Embryonic facial prominence (tissue), 1 donor: ENCODE measurements at regions not wholly inside any gene's neighbourhood (a gene's known extent, or its start where the extent isn't known, plus 50 kb on each side); places are given as distances from the start of the nearest gene placed in this dataset.
"Not testable (repeated sequence)": the region's sequence is repeated elsewhere in the genome, so short reads cannot be mapped to it uniquely, and the experiment has no call there.

ENCODE experiments used
- DNase-seq: peaks from one replicate; pipeline ENCODE4 v3.0.0-alpha.2; 2016; ENCODE audit errors: extremely low spot score

DNA sequence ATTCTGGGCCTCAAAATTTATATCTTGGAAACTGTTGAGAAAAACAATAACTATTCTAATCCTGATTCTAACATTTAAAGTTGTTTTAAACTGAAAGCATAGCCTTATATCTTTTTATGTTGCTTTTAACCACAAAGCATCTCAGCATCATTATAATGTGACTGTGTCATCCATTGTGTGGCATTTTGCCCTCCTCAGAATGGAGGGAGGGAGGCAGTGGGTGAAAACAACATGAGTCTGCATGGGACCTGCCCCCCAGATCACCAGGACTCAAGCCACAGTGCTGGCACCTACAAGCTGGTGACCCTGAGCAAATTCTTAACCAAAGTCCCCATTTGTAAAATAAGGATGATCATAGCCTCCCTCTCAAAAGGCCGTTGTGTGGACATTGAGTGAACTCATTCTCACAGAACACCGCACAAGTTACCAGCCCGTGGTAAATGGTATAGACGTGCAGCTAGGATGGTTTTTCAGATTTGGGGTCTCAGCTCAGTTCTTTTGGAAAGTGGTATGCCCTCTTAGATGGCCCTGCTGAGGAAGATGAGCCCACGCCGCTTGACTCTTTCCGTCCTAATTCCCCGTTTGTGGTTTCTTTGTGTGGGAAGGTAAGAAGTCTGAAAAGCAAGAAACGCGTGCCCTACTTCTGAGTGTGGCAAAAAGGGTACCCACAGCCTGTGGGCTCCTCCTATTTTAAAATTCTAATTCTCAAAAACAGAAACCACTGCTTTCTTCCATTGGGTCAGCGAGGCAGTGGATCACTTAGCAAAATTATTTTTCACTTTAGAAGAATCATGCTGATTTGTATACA, 305.0 kb upstream of the ID2 start:
- DNase-seq: no peak

GRCh38 chr2:8378016-8378810, 303.6 kb upstream of the ID2 start:
- DNase-seq: no peak

DNA sequence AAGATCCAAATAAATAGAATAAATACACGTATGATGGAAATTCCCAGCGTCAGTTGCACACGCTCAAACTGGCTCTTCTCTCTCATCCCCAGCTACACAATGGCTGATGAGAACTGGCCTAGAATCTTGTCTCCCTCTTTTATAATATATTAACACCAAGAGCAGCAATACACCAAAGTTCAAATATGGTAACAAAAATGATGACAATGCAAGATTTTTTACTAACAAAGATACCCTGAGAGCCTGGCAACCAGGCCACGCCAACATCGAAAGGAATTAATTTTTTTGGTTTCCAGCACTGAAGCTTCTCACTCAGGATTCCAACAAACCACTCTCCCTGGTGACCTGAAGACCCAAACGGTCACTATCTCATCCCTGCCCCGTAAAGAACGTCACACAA, 302.7 kb upstream of the ID2 start:
- no peak for DNase-seq

DNA sequence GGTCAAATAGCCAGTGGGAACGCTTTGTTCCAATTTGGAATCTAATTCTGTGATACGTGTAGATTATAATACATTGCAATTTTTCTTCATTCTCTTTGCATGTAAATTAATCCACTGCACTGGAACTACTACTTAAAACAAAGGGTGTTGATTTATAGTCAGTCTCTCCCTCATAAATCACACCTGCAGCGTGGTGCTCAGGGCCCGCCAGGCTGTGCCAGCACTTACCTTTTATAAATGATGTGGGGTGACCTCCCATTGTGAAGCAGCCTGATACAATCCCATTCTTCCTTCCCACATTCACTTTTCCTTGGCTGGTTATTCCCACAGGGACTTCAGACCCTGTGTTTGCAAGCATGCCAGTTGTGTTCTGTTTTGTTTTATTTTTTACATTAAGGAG, 302.3 kb upstream of the ID2 start:
- no peak for DNase-seq

DNA sequence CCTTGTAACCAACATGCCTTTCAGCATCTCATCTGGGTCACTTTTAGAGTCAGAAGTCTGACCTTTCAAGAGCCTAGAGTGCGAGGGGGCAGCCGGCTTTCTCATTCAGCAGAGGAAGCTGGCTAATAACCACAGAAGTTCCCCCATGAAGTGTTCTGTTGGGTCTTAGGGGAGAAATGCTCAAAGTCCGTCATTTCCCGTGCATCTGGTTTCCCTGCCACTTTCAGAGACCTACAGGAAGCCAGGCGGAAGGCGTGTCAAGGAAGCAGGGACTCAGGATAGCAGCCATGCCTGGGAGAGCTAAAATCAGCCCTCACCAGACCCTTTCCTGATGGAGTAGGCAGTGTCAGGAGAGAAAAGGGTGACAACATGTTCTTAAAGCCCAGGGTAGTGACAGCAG, 301.8 kb upstream of the ID2 start:
- no peak for DNase-seq

- DNase-seq: no peak
Measured at GRCh38 chr2:8380566-8380965, 301.3 kb upstream of the ID2 start.

DNA sequence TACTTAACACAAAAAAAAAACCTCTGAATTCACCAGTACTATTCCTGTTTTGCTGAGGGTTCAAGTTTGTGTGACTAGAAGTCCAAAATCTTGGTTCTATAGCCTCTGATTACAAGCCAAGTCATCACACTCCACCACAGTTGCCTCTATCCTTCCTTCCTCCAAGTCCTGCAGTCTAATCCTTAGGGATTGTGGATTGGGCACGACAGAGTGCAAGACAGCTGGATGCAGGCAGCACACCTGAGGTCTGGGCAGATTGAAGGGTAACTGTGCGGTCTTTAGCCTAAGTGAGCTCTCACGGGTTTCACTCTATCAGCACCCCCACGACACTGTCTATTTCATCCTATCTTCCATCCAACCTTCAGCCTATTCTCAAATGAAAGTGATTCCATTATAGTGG, 299.4 kb upstream of the ID2 start:
- DNase-seq: no peak

- not testable (repeated sequence) for DNase-seq
Measured at GRCh38 chr2:8386748-8387147, 295.1 kb upstream of the ID2 start.

- no peak for DNase-seq
Measured at GRCh38 chr2:8388781-8389180, 293.1 kb upstream of the ID2 start.

- DNase-seq: no peak
Measured at GRCh38 chr2:8389431-8390108, 292.3 kb upstream of the ID2 start.

DNA sequence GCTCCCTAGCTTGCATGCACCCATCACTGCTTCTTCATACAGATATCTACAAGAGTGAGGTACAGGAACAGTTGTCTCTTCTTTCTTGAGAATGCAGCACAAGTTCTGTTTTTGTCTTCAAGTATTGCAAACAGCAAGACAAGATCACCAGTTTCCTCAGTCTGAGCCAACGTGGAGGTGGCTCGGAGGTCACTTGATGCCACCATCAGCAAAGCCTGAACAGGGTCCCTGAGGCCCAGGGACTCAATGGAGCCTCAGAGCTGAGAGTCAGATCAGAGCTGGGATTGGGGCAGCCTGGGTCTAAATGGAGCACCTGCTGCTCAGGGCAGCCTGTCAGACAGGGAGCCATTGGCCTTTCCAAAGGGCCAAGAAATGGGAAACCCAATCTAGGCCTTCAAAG, 290.7 kb upstream of the ID2 start:
- DNase-seq: no peak

DNA sequence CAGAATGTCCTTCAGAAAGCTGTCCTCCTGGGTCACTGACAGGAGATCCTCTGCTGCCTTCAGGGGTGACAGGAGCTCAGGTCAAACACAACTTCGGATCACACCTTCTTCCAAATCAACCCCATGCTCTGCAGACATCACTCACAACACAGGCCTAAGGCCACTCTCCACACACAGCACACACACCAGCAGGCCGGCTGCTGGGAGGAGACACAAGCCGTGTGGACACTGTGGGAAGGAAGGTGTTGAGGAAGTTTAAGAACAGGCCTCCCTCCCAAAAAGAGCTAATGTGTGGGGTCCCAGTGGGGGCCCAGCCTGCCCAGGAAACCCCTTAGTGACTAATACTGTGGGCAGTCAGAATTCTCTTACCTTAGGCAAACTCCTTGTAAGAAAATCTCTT, 290.3 kb upstream of the ID2 start:
- no peak for DNase-seq

GRCh38 chr2:8392098-8392866, 289.6 kb upstream of the ID2 start:
- no peak for DNase-seq

DNA sequence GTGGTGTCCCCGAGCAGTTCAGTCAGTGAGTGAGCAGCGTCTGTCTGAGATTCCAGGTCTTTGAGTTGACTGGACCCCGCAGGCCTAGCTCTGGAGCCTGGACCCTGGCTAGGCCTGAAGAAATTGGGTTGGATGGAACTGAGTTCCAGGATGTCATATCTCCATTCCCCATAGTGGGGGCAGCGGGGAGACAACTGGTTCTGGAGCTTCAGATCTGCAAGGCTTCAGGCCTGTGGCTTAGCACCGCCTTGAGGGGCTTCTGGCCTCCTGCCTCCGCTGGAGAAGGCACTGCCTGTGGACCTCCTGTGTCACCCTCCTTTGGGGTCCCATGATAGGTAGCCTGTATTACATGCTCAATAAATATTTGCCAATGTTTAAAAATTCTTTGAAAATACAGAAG, 288.4 kb upstream of the ID2 start:
- no peak for DNase-seq

- DNase-seq: no peak
Measured at GRCh38 chr2:8394131-8394530, 287.7 kb upstream of the ID2 start.

GRCh38 chr2:8394569-8395359, 287.1 kb upstream of the ID2 start:
- DNase-seq: no peak

GRCh38 chr2:8395718-8396117, 286.1 kb upstream of the ID2 start:
- no peak for DNase-seq

GRCh38 chr2:8398040-8398668, 283.7 kb upstream of the ID2 start:
- no peak for DNase-seq

GRCh38 chr2:8399731-8400130, 282.1 kb upstream of the ID2 start:
- no peak for DNase-seq

GRCh38 chr2:8400196-8400595, 281.7 kb upstream of the ID2 start:
- DNase-seq: no peak

- DNase-seq: no peak
Measured at GRCh38 chr2:8402222-8402621, 279.6 kb upstream of the ID2 start.
